GM18870 (cell line): ENCODE measurements at regions not wholly inside any gene's neighbourhood (a gene's known extent, or its start where the extent isn't known, plus 50 kb on each side); places are given as distances from the start of the nearest gene placed in this dataset.

Experiments used
- ATAC-seq: cut with Tn5 transposase; IDR thresholded peaks from one replicate; pipeline ENCODE4 v1.9.1; 2021; ENCODE audit warnings: moderate library complexity; ENCODE audit not compliant: unreplicated experiment

DNA sequence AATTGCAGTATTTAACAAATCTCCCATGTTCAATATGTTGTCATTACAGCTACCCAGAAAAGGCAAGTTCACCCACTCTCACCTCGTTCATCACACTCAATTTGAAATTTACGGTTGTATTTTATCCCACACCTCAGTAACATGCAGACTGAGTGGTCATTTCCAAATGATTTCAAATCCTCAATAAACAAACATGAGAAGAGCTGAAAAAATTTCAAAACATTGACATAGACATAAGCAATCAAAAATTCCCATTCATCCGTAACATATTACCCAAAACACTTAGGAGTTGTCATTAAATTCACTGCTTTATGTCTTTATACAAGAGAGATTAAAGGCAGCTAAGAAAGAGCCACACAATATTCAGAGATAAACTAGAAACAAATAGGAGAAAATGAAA lies 61.7 kb upstream of the NEBL start:
- ATAC-seq: no peak

DNA sequence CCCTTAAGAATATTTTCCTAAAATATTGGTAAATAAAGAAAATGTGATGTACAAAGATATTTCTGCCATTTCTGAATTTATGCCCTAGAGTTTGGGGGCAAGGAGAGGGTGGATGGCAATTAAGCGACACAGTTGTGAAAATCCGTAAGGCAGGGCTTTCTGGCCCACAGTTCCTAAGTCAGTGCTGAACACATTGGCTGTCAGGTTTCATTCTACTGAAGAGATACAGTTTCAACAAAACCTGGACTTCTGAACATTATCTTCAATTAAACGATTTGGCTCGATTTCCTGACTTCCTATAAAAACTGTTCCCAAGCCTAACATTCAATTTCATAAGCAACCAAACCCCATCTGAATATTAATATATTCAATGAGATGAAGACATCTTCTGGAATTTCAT lies 61.1 kb upstream of the NEBL start:
- ATAC-seq: no peak

DNA sequence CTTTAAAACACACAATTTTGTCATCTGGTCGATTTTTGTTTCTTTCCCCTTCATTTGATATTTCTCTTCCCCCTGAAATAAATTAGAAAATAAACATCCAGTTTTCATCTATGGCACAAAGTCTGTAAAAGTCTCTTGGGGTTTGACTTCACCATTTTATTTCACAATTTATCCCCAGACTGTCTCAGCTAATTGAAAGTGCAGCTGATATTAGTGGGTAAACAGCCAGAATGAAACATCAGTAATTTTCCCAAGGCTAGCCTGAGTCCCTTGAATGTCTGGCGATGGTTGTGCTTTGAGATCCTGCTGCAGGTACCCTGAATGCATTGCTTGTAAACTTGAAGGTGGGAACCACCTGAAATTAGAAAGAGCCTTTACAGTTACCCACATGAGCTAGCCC lies 60.6 kb upstream of the NEBL start:
- ATAC-seq: no peak

DNA sequence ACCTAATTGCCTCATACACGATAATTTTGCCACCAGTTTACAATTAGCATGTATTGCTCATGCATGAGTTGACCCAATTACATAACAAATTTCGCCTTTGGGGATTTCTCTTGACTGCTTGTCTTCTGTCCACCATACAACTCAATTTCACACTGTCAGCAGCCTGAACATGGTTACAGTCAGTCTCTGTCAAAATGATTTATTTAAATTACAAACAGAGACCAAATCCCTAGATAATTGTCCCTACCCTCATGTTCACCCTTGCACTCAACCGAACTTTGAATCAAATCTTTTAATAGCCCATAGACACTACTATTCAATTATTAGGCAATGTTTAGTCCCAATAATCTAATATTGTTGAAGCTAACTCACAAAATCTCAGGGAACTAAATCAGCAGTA lies 59.7 kb upstream of the NEBL start:
- no peak for ATAC-seq

DNA sequence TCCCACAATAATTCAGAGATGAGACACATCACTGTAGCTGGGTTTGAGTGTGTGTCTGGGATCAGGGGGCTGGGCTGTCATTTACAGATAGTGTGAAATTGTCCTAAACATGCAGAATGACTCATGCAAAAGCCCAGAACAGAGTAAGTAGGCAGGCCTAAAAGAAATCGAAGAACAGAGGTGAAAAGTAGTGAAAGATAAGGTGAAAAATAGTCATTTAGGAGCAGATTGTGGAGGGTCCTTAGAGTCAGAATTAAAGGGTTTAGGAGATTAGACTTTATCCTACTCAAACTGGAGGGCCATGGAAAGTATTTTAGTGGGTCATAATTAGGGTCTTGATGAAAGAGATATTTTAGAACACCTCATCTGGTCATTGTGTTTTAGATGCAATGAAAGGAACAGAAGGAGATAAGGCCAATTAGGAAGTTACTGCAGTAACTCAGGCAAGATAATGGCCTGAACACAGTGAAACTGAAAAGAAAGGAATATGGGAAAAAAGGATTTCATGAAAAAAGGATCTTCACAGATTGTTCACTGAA lies 58.3 kb upstream of the NEBL start:
- ATAC-seq: no peak

DNA sequence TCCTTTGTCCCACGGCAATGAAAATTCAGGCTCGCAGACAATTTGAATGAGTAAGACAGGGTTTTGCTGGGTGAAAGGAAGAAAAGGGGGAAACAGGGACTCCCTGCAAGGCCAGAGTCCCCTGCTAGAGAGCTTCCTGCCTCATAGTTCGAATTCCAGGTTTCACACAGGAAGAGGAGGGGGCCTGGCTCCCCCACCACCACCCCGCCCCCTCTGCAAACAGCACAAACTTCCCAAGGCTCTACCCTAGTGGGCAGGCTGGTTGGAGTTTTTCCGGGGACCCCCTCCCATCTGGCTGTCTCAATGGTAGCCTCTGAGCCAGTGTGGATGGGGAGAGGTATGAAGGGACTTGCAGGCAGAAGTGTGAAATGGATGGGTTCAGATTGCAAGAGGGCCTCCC lies 57.4 kb upstream of the NEBL start:
- ATAC-seq: no peak

DNA sequence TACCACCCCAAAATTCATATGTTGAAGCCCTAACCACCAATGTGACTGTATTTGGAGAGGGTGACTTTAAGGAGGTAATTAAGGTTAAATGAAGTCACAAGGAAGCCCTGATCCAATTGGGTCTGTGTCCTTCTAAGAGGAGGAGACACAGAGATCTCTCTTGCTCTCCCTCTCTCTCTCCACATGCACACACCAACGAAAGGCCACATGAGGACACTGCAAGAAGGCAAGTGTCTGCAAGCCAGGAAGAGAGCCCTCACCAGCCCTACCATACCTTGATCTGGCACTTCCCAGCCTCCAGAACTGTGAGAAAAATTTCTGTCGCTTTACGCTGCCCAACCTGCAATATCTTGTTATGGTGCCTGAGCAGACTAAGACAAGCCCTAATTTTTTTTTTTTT lies 56.0 kb upstream of the NEBL start:
- no peak for ATAC-seq

DNA sequence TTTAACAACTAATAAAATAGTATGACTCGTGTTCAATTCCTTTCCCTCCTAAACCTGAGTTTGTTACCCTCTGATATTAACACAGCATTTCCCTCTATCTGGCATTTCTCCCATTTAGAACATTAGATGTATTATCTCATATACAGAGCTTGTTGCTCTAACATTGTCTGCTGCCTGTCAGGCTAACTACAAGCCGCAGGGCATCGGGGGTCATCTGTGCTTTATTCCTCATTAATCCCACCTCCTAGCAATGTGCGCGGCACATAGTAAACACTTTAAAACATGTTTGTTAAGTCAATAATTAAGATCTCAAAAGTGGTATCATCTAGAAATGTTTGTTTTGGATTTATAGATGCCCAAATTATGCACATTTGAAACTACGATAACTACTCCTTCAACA lies 52.9 kb upstream of the NEBL start:
- ATAC-seq: no peak

DNA sequence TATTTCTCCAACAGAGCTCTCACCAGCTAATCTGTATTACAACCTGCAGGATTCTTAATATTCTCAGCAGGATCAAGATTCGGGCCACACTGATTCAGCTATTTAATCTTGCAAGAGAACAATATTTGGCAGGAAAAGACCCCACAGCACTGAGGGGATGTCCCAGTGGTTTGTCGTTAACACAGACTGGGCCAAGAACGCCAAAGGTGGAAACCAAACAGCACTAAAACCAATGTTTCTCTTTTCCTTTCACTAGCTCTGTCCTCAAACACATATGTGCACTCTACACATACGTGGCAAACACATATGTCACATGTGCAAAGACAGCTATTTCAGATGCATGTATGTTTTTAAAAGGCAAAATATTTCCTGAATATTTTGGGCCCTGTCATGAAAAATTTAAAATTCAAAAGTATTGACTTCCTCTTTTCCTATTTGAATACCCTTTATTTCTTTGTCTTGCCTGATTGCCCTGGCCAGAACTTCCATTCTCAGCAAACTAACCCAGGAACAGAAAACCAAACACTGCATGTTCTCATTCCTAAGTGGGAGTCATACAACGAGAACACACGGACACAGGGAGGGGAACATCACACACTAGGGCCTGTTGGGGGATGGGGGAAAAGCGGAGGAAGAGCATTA lies 51.7 kb upstream of the NEBL start:
- ATAC-seq: peak; percentile 75
